AG09319 (cell line): ENCODE measurements at regions not wholly inside any gene's neighbourhood (a gene's known extent, or its start where the extent isn't known, plus 50 kb on each side); places are given as distances from the start of the nearest gene placed in this dataset.

Experiments
- DNase-seq: peaks from one replicate; pipeline ENCODE4 v3.0.0-alpha.2; 2010; ENCODE audit warnings: low read depth; ENCODE audit errors: extremely low read depth
- CTCF ChIP-seq: IDR thresholded peaks from 2 replicates; pipeline ENCODE4 v1.5.1; 2011; ENCODE audit warnings: low read depth, mild to moderate bottlenecking, inconsistent platforms, low read length, moderate library complexity

- no peak for DNase-seq
These were observed 634.5 kb downstream of the ZEB2 start for GRCh38 chr2:143885461-143885860.

DNA sequence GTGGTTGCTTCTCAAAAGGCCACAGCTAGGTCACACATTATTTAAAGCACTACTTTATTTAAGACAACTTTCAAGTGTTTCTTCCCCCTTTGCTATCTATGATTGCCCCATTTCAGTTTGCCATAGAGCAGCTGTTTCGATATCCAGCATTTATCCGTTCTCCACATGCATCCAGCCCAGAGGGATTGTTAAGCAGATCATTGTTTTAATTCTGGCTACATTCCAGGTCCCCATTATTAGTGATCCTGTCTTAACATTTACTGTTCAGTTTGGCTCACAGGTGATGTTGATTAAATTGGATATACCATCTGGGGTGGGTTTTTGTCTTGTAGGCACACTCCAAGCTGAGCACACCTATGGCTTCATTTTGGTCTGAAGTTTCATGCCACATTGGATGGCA, 638.7 kb downstream of the ZEB2 start:
- no peak for DNase-seq
- TF ChIP-seq CTCF = no peak

More at GRCh38 chr2:143885461-143885860, 634.5 kb downstream of the ZEB2 start:
- no peak for TF ChIP-seq CTCF

- TF ChIP-seq CTCF = no peak
- DNase-seq = no peak
These were observed 641.9 kb downstream of the ZEB2 start for GRCh38 chr2:143877876-143878530.

- no peak for DNase-seq
- no peak for TF ChIP-seq CTCF
These were observed 642.9 kb downstream of the ZEB2 start for GRCh38 chr2:143877056-143877455.

GRCh38 chr2:143875295-143876233, 644.4 kb downstream of the ZEB2 start:
- TF ChIP-seq CTCF = no peak
- no peak for DNase-seq

DNA sequence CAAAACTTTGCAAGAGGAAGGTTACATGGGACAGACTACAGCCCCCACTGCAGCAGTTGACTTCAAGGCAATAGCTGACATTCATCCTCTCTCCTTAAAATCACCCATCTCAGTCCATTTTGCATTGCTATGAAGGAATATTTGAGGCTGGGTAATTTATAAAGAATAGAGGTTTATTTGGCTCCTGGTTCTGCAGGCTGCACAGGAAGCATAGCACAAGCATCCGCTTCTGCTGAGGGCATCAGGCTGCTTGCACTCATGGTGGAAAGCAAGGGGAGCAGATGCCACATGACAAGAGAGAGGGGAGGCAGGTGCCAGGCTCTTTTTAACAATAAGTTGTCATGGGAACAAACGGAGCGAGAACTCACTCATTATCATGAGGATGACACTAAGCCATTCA, 646.0 kb downstream of the ZEB2 start:
- no peak for DNase-seq
- no peak for TF ChIP-seq CTCF

DNA sequence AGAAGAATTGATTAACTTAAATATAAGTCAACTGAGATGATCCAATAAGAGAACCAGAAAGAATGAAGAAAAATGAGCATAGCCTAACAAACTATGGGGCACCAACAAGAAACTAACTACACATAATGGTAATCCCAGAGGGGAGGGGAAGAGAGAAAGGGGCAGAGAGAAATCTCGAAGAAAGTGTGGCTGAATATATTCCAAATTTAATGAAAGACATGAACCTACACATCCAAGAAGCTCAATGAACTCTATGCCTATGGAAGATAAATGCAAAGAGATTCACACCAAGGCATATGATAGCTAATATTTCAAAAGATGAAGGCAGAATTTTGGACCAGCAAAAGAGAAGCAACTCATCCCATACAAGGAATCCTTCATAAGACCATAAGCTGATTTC, 649.2 kb downstream of the ZEB2 start:
- DNase-seq = no peak
- no peak for TF ChIP-seq CTCF
